HG03521 (cell line): ENCODE measurements at regions not wholly inside any gene's neighbourhood (a gene's known extent, or its start where the extent isn't known, plus 50 kb on each side); places are given as distances from the start of the nearest gene placed in this dataset.
"Not testable (repeated sequence)": the region's sequence is repeated elsewhere in the genome, so short reads cannot be mapped to it uniquely, and the experiment has no call there.

Source experiments
- ATAC-seq: cut with Tn5 transposase; IDR thresholded peaks from one replicate; pipeline ENCODE4 v1.9.1; 2021; ENCODE audit warnings: mild to moderate bottlenecking, moderate library complexity; ENCODE audit not compliant: unreplicated experiment

DNA sequence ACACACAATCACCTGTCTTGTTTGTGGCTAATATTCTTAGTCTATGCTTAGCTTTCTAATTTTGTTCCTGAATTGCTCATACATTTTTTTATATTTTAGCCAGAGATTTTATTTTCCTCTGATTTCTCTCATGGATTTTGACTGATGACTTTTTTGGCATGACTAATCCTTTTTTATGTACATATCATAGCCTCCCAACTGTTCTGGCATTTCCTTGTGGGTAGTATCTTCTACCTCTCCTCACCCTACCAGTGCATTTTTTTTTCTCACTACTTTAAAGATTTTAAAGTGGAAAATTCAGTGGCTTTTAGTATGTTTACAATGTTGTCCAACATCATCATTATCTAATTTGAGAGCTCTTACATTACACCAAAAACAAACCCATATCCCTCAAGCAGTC lies 84.4 kb upstream of the TENM4 start:
- no peak for ATAC-seq

DNA sequence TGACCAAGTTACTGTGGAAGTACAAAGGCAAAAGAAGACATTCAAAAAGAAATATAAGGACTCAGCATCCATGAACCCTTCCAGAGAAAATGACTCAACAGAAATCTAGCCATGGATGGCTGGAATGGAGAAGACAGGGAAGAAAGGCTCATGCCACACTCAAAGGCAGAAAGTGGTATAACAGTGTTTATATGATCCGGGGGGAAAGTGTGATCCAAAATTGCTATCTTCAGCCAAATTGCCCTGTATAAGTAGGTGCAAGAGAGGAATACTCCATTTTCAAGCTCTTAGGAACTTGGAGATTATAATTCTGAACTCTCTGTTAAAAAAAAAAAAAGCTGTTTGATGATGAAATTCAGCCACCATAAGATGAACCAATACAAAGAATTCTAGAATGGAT lies 81.8 kb upstream of the TENM4 start:
- no peak for ATAC-seq

GRCh38 chr11:79520086-79520485 lies 79.3 kb upstream of the TENM4 start:
- ATAC-seq = no peak

DNA sequence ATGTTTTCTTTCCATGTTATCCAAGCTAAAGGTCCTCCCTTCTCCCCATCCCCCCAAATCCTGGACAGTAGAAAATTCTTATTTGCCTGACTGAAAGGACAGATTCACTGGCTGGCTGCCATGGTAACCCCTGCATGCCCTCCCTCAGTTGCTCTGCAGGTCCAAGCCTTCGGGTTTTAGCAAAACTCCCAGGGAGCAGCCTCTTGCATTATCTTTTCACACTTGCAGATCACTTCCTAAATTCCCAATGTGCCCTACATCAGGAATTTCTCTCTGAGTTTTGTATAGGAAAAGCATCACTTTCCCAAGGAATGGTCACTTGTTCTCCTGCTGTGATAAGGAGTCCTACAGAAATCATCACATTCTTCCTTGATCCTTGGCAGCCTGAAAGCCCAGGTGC lies 75.0 kb upstream of the TENM4 start:
- no peak for ATAC-seq

- no peak for ATAC-seq
Observed at GRCh38 chr11:79514695-79515094, 73.9 kb upstream of the TENM4 start.

DNA sequence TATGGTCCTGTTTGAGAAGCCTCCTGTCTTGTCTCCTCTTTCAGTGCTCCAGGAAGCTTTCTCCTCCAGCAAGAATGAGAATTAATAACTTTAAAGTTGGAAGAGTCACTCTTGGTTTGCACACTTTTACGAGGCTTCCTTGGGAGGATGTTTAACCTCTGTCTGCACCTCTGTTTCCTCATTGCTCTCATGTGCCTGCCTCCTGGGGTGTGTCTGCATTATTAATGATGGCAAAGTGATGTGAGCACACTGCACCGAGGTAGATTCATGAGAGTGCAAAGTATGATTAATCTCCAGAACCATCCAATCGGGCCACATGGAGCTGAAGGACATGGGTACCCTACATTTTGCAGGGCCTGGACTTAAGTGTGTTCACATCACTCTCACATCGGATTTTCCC lies 73.5 kb upstream of the TENM4 start:
- no peak for ATAC-seq

GRCh38 chr11:79512706-79513469 lies 72.1 kb upstream of the TENM4 start:
- no peak for ATAC-seq

- ATAC-seq = no peak
Observed at GRCh38 chr11:79510960-79511359, 70.1 kb upstream of the TENM4 start.

GRCh38 chr11:79508461-79508860 lies 67.6 kb upstream of the TENM4 start:
- ATAC-seq = no peak

DNA sequence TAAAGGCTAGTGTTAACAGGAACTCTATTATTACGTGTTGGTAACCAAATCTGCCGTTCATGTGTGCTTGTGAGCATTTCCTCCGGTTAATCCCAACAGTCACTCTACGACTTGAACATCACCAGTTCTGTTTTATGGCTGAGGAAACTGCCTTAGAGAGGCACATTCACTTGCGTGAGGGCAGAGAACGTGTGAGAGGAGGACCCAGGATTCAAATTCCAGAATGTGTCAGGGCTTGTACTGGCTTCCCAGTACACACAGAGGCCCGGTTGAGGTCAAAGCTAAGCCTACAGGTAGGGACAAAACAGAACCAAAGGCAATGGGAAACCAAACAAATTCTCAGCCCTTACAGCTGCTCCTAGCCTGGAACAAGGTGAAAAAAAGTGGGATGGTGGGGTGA lies 66.9 kb upstream of the TENM4 start:
- ATAC-seq = no peak

- no peak for ATAC-seq
Observed at GRCh38 chr11:79506734-79507344, 66.0 kb upstream of the TENM4 start.

DNA sequence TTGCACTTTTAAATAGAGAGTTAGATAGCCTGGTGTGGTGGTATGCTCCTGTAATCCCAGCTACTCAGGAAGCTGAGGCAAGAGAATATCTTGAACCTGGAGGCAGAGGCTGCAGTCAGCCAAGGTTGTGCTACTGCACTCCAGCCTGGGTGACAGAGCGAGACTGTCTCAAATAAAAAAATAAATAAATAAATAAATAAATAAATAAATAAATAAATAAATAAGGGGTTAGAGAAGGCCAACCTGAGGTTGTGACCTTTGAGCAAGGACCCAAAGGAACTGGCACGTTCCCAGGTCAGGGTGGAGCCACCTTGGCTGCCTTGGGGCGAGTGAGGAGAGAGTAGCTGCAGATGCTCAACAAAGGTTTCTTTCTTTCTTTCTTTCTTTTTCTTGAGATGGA lies 65.3 kb upstream of the TENM4 start:
- no peak for ATAC-seq

GRCh38 chr11:79503028-79503427 lies 62.2 kb upstream of the TENM4 start:
- no peak for ATAC-seq

DNA sequence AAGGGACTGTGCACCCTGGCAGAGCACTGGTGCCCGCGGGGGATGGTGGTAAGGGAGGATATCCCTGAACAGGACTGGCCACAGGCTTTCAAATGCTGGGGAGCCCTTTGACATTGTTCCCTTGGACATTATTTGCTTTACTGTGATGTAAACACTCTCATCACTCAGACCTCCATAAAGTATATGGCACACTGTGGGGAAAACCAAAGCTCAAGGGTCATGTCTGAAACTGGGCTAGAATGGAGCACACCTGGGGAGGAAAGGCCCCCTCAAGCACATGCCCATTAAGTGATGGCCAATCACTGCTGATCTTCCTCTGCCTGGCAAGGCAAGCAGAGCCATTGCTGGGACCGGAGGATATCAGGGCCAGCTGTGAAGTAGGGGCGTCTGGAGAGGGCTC lies 60.9 kb upstream of the TENM4 start:
- ATAC-seq = no peak

DNA sequence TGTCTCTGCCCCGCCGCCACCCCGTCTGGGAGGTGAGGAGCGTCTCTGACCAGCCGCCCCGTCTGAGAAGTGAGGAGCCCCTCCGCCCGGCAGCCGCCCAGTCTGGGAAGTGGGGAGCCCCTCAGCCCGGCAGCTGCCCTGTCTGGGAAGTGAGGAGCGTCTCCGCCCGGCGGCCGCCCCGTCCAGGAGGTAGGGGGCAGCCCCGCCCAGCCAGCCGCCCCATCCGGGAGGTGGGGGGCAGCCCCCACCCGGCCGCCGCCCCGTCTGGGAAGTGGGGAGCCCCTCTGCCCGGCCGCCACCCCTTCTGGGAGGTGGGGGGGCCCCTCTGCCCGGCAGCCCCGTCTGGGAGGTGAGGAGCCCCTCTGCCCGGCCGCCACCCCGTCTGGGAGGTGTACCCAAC lies 59.1 kb upstream of the TENM4 start:
- not testable (repeated sequence) for ATAC-seq

- no peak for ATAC-seq
Observed at GRCh38 chr11:79498667-79499066, 57.8 kb upstream of the TENM4 start.

DNA sequence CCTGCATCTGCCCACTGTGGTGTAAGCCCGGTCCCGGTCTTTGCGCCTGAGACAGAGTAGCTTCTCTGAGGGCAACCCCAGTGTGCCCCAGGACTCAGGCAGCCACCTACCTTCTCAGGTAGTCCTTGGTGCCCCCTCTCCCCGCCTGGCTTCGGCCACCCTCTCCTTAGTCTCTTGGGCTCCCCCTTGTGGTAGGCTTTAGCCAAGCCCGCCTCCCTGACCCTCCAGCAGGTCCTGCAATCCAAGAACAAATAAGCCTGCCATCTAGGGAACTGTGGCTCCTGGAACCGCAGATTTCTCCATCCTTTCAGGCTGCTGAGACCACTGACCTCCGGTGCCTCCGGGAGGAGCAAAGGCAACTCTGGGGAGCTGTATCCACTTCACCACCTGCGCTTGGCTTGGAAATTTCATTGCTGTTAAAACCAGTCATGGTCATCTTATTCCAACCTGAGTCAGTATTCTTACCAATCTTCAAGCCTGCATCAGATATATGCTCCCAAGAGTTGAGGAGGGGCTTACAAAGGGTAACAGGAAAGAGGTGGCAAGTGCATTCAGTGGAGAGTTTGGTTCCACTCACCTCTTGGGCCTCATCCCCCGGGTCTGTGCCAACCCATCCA lies 52.8 kb upstream of the TENM4 start:
- ATAC-seq = peak; percentile 84

GRCh38 chr11:79492008-79492407 lies 51.2 kb upstream of the TENM4 start:
- no peak for ATAC-seq
